ENCODE measurements at regions not wholly inside any gene's neighbourhood (a gene's known extent, or its start where the extent isn't known, plus 50 kb on each side); places are given as distances from the start of the nearest gene placed in this dataset.

DNA sequence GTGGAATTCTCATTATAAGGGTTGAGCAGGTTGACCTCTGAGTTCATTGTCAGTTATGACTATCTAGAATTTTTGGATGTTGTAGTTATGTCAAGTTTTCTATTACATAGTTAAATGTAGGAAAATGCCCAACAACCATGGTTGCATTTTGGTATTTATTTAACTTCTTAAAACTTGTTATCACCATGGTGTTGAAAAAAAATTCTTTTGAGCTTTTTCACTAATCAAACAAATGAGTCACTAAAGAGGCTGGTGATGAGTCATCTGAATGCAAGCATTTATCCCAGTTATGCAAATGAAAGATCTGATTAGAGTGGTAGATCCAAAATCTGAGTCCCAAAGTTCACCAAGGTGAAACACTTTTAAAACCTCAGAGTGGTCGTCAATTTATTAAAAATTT, 624.7 kb upstream of the IGFBP3 start:
- no peak for TF ChIP-seq SIN3A (IDR thresholded peaks at IDR 0.05; ENCODE audit: borderline replicate concordance, insufficient read depth, low read length)
- no peak for TF ChIP-seq FOXP2 (optimal IDR thresholded peaks at IDR 0.05; ENCODE audit: borderline replicate concordance, extremely low read depth, extremely low read length, insufficient read depth)
